PFSK-1 (cell line): ENCODE measurements at regions not wholly inside any gene's neighbourhood (a gene's known extent, or its start where the extent isn't known, plus 50 kb on each side); places are given as distances from the start of the nearest gene placed in this dataset.

Experiments used
- FOXP2 ChIP-seq: optimal IDR thresholded peaks from 2 replicates; pipeline ENCODE3; 2011; ENCODE audit warnings: borderline replicate concordance, control low read depth, inconsistent platforms; ENCODE audit not compliant: insufficient read depth; ENCODE audit errors: extremely low read length, extremely low read depth
- TF ChIP-seq, protein P1 (sequence below), 2 experiments: IDR thresholded peaks; 2 replicates each; pipeline versions ENCODE4 v1.6.1 to v1.8.0; 2011 to 2012; ENCODE audit warnings: low read depth in 2 of 2, low read length in 2 of 2, control low read depth in 1 of 2, inconsistent platforms in 1 of 2, mild to moderate bottlenecking in 1 of 2, moderate library complexity in 1 of 2; ENCODE audit not compliant: insufficient read depth in 1 of 2

DNA sequence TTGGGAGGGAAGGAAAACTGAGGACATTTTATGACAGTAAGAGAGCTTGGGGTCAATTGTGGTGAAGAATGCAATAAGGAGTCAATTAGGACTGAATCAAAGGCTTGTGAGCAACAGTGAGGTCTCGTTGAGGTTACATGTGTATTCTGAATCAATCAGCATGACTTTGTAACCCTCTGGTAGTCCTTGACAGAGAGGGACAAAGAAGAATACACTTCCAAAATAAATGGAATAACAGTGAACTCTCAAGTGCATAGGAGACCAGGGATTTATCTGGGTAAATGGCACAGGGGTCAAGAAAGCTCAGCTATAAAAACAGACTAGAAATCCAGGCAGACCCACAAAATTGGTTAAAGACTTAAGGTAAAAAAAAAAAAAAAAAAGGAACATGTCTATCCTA lies 85.1 kb upstream of the NAV3 start:
- TF ChIP-seq, protein P1, sequence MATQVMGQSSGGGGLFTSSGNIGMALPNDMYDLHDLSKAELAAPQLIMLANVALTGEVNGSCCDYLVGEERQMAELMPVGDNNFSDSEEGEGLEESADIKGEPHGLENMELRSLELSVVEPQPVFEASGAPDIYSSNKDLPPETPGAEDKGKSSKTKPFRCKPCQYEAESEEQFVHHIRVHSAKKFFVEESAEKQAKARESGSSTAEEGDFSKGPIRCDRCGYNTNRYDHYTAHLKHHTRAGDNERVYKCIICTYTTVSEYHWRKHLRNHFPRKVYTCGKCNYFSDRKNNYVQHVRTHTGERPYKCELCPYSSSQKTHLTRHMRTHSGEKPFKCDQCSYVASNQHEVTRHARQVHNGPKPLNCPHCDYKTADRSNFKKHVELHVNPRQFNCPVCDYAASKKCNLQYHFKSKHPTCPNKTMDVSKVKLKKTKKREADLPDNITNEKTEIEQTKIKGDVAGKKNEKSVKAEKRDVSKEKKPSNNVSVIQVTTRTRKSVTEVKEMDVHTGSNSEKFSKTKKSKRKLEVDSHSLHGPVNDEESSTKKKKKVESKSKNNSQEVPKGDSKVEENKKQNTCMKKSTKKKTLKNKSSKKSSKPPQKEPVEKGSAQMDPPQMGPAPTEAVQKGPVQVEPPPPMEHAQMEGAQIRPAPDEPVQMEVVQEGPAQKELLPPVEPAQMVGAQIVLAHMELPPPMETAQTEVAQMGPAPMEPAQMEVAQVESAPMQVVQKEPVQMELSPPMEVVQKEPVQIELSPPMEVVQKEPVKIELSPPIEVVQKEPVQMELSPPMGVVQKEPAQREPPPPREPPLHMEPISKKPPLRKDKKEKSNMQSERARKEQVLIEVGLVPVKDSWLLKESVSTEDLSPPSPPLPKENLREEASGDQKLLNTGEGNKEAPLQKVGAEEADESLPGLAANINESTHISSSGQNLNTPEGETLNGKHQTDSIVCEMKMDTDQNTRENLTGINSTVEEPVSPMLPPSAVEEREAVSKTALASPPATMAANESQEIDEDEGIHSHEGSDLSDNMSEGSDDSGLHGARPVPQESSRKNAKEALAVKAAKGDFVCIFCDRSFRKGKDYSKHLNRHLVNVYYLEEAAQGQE (IDR thresholded peaks at IDR 0.05; ENCODE audit: insufficient read depth in 1 of 2, low read depth in 2 of 2, low read length in 2 of 2): no peak
- no peak for TF ChIP-seq FOXP2
